HepG2 (cell line): ENCODE measurements at regions not wholly inside any gene's neighbourhood (a gene's known extent, or its start where the extent isn't known, plus 50 kb on each side); places are given as distances from the start of the nearest gene placed in this dataset.

Experiments
- BHLHE40 ChIP-seq: IDR thresholded peaks from 2 replicates; pipeline ENCODE4 v1.6.1; 2011; ENCODE audit warnings: low read length, improper control_type of control experiment
- CCDC6 ChIP-seq: sonication (generic); formaldehyde crosslinking; IDR thresholded peaks from 2 replicates; pipeline ENCODE4 v1.8.1; 2022; ENCODE audit warnings: mild to moderate bottlenecking, missing genetic modification reagents, moderate library complexity
- EHMT2 ChIP-seq: fragments of 200-600 bp; sonication (generic); IDR thresholded peaks from 2 replicates; pipeline ENCODE4 v1.7.0; 2017; ENCODE audit warnings: antibody characterized with exemption, low read depth, low read length, borderline replicate concordance
- ETV6 ChIP-seq: sonication (generic); formaldehyde crosslinking; conservative IDR thresholded peaks from 2 replicates; pipeline ENCODE4 v1.4.0; 2020; ENCODE audit warnings: missing genetic modification reagents
- KDM5B ChIP-seq: sonication (generic); formaldehyde crosslinking; IDR thresholded peaks from 2 replicates; pipeline ENCODE4 v1.4.0; 2020; ENCODE audit warnings: missing genetic modification reagents, mild to moderate bottlenecking, borderline replicate concordance
- MED13 ChIP-seq: sonication (generic); formaldehyde crosslinking; IDR thresholded peaks from 2 replicates; pipeline ENCODE4 v1.5.0; 2020; ENCODE audit warnings: missing genetic modification reagents
- MTA3 ChIP-seq: sonication (generic); formaldehyde crosslinking; IDR thresholded peaks from 2 replicates; pipeline ENCODE4 v1.4.0; 2020; ENCODE audit warnings: missing genetic modification reagents
- NAIF1 ChIP-seq: sonication (generic); formaldehyde crosslinking; IDR thresholded peaks from 2 replicates; pipeline ENCODE4 v1.5.0; 2020; ENCODE audit warnings: mild to moderate bottlenecking, missing genetic modification reagents, borderline replicate concordance
- SP1 ChIP-seq, 2 experiments: fragments of 450-650 bp in 1 of 2; sonication (generic) in 1 of 2; formaldehyde crosslinking in 1 of 2; IDR thresholded peaks; 2 replicates each; pipeline versions ENCODE4 v1.4.0 to v1.6.1; 2016 to 2020; ENCODE audit warnings: missing genetic modification reagents in 1 of 2
- ZNF136 ChIP-seq: sonication (generic); formaldehyde crosslinking; IDR thresholded peaks from 2 replicates; pipeline ENCODE4 v1.8.1; 2022; ENCODE audit warnings: low read depth, mild to moderate bottlenecking, moderate library complexity, missing genetic modification reagents
- ZNF513 ChIP-seq: sonication (generic); formaldehyde crosslinking; conservative IDR thresholded peaks from 2 replicates; pipeline ENCODE4 v1.5.0; 2020; ENCODE audit warnings: missing genetic modification reagents
- ZNF547 ChIP-seq: sonication (generic); formaldehyde crosslinking; IDR thresholded peaks from 2 replicates; pipeline ENCODE4 v1.5.1; 2020; ENCODE audit warnings: mild to moderate bottlenecking, missing genetic modification reagents
- TF ChIP-seq, protein P1 (sequence below): IDR thresholded peaks from 2 replicates; pipeline ENCODE4 v1.6.1; 2016; ENCODE audit warnings: control low read depth
- TF ChIP-seq, protein P2 (sequence below), 2 experiments: sonication (generic) in 1 of 2; formaldehyde crosslinking in 1 of 2; IDR thresholded peaks; 2 replicates each; pipeline versions ENCODE4 v1.5.1 to v1.6.1; 2011 to 2020; ENCODE audit warnings: borderline replicate concordance in 1 of 2, low read depth in 1 of 2, low read length in 1 of 2, mild to moderate bottlenecking in 1 of 2, missing genetic modification reagents in 1 of 2, moderate library complexity in 1 of 2
- TF ChIP-seq, protein P3 (sequence below): sonication (generic); formaldehyde crosslinking; IDR thresholded peaks from 2 replicates; pipeline ENCODE4 v1.5.0; 2020; ENCODE audit warnings: mild to moderate bottlenecking, missing genetic modification reagents
- TF ChIP-seq, protein P4 (sequence below): sonication (generic); formaldehyde crosslinking; IDR thresholded peaks from 2 replicates; pipeline ENCODE4 v1.5.0; 2020; ENCODE audit warnings: mild to moderate bottlenecking, missing genetic modification reagents, borderline replicate concordance

DNA sequence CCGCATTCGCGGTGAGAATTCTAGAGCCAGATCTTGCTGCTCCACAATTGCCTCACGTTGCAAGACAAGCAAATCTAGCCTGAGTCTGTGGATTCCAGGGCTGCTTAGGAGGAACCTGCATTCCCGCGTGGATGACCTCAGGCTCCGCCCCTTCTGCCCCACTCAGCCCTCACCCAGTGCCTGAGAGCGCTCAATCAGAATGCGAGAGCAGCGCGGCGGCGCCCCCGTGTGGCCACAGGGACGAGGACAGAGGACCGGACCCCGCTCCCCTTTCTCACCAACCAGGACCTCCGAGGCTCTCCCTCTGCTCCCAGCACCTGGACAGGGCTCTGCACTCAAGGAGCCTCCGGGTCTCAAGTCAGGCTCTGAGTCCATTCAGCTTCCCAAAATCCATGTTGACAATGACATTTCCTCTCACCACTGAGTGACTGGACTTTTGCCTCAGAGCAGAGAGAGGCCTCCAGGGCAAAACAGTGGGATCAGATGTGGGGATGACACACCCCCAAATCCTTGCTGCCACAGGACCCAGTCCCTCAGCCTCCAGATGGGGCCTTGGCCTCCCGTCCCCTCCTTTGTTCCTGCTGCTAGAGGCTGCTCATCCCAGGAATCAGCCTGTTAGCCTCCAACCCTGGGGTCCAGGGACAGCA, 52.0 kb downstream of the RPP21 start (continued):
- TF ChIP-seq NAIF1 (no peak), MED13 (CRISPR knock-in tag) (no peak), MTA3 (no peak), CCDC6 (CRISPR knock-in tag) (no peak), ZNF136 (CRISPR knock-in tag) (no peak), EHMT2 (no peak), BHLHE40 (peak; percentile 25; the same call in 1 of the 2 replicates), ZNF547 (peak; percentile 58; the same call in 1 of the 2 replicates), ZNF513 (CRISPR knock-in tag) (no peak), SP1 (IDR thresholded peaks at IDR 0.05) (no peak), SP1 (CRISPR knock-in tag; IDR thresholded peaks at IDR 0.05) (no peak; the same call in 1 of the 2 replicates), KDM5B (CRISPR knock-in tag) (no peak; the same call in 1 of the 2 replicates), ETV6 (no peak)
- TF ChIP-seq, protein P1, sequence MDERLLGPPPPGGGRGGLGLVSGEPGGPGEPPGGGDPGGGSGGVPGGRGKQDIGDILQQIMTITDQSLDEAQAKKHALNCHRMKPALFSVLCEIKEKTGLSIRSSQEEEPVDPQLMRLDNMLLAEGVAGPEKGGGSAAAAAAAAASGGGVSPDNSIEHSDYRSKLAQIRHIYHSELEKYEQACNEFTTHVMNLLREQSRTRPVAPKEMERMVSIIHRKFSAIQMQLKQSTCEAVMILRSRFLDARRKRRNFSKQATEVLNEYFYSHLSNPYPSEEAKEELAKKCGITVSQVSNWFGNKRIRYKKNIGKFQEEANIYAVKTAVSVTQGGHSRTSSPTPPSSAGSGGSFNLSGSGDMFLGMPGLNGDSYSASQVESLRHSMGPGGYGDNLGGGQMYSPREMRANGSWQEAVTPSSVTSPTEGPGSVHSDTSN, result no peak
- TF ChIP-seq, protein P2, sequence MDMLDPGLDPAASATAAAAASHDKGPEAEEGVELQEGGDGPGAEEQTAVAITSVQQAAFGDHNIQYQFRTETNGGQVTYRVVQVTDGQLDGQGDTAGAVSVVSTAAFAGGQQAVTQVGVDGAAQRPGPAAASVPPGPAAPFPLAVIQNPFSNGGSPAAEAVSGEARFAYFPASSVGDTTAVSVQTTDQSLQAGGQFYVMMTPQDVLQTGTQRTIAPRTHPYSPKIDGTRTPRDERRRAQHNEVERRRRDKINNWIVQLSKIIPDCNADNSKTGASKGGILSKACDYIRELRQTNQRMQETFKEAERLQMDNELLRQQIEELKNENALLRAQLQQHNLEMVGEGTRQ (IDR thresholded peaks at IDR 0.05; ENCODE audit: low read depth, low read length), result no peak
- TF ChIP-seq, protein P2 (CRISPR knock-in tag; IDR thresholded peaks at IDR 0.05; ENCODE audit: borderline replicate concordance), result no peak
- TF ChIP-seq, protein P3, sequence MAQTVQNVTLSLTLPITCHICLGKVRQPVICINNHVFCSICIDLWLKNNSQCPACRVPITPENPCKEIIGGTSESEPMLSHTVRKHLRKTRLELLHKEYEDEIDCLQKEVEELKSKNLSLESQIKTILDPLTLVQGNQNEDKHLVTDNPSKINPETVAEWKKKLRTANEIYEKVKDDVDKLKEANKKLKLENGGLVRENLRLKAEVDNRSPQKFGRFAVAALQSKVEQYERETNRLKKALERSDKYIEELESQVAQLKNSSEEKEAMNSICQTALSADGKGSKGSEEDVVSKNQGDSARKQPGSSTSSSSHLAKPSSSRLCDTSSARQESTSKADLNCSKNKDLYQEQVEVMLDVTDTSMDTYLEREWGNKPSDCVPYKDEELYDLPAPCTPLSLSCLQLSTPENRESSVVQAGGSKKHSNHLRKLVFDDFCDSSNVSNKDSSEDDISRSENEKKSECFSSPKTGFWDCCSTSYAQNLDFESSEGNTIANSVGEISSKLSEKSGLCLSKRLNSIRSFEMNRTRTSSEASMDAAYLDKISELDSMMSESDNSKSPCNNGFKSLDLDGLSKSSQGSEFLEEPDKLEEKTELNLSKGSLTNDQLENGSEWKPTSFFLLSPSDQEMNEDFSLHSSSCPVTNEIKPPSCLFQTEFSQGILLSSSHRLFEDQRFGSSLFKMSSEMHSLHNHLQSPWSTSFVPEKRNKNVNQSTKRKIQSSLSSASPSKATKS (CRISPR knock-in tag), result no peak
- TF ChIP-seq, protein P4, sequence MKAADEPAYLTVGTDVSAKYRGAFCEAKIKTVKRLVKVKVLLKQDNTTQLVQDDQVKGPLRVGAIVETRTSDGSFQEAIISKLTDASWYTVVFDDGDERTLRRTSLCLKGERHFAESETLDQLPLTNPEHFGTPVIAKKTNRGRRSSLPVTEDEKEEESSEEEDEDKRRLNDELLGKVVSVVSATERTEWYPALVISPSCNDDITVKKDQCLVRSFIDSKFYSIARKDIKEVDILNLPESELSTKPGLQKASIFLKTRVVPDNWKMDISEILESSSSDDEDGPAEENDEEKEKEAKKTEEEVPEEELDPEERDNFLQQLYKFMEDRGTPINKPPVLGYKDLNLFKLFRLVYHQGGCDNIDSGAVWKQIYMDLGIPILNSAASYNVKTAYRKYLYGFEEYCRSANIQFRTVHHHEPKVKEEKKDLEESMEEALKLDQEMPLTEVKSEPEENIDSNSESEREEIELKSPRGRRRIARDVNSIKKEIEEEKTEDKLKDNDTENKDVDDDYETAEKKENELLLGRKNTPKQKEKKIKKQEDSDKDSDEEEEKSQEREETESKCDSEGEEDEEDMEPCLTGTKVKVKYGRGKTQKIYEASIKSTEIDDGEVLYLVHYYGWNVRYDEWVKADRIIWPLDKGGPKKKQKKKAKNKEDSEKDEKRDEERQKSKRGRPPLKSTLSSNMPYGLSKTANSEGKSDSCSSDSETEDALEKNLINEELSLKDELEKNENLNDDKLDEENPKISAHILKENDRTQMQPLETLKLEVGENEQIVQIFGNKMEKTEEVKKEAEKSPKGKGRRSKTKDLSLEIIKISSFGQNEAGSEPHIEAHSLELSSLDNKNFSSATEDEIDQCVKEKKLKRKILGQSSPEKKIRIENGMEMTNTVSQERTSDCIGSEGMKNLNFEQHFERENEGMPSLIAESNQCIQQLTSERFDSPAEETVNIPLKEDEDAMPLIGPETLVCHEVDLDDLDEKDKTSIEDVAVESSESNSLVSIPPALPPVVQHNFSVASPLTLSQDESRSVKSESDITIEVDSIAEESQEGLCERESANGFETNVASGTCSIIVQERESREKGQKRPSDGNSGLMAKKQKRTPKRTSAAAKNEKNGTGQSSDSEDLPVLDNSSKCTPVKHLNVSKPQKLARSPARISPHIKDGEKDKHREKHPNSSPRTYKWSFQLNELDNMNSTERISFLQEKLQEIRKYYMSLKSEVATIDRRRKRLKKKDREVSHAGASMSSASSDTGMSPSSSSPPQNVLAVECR (CRISPR knock-in tag), result 0 out of 2 replicates have a peak, but pooled peaks have one; percentile 14
